Upper lobe of left lung (tissue), 4 donors: ENCODE measurements at regions not wholly inside any gene's neighbourhood (a gene's known extent, or its start where the extent isn't known, plus 50 kb on each side); places are given as distances from the start of the nearest gene placed in this dataset.

Experiments
- CTCF ChIP-seq, 6 experiments: fragments of 450-650 bp in 4 of 6; fragments of 200-600 bp in 2 of 6; sonication (generic) in 2 of 6; IDR thresholded peaks; one replicate each; pipeline ENCODE4 v1.5.1; 2016 to 2019; ENCODE audit warnings: antibody characterized with exemption in 6 of 6
- POLR2A ChIP-seq, 4 donors: fragments of 450-650 bp; IDR thresholded peaks; one replicate each; pipeline ENCODE4 v1.5.1; 2016 to 2017; ENCODE audit warnings: antibody characterized with exemption in 4 of 4, mild to moderate bottlenecking in 2 of 4

DNA sequence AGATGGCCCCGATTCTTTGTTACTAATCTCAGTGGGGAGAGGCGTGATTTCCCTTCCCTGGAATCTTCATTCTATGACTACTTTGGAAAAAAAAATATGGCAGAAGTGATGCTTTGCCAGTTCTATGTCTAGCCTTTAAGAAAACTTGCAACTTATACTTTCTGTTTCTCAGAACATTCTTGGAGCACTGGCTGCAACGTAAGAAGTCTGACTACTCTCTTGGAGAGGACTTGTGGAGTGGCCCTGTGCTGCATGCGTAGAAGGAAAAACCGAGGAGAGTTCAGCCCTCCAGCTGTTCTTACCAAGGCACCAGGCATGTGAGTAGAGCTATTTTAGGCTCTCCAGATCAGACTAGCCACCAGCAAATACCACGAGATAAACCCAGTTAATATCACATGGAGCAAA, 77.6 kb upstream of the STXBP5 start:
- TF ChIP-seq CTCF (IDR thresholded peaks at IDR 0.05) (no peak), POLR2A (IDR thresholded peaks at IDR 0.05) (no peak)
